ENCODE measurements at regions not wholly inside any gene's neighbourhood (a gene's known extent, or its start where the extent isn't known, plus 50 kb on each side); places are given as distances from the start of the nearest gene placed in this dataset.

DNA sequence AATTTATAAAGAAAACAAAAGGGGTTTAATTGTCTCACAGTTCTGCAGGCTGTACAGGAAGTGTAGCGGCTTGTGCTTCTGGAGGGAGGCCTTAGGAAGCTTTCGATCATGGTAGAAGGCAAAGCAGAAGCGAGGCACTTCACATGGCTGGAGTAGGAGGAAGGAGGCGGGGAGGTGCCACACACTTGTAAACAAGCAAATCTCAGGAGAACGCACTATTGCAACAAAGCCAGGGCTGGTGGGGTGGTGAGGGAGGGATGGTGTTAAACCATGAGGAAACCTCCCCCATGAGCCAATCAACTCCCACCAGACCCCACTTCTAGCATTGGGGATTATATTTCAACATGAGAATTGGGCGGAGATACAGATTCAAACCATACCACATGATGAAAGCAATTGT, 1116.3 kb downstream of the FAT4 start:
- no peak overlapping the region for H3K27ac ChIP-seq (replicated peaks)
- DNase-seq (ENCODE audit: low read depth in 1 of 2, low spot score in 1 of 2), result no peak
- no peak overlapping the region for H3K4me3 ChIP-seq (replicated peaks; ENCODE audit: insufficient read depth, low read length)
- H3K27me3 ChIP-seq (ENCODE audit: insufficient read depth, poor library complexity, severe bottlenecking), result no peaks in the 10 kb centered on the region
- TF ChIP-seq POLR2AphosphoS5 (IDR thresholded peaks at IDR 0.05; ENCODE audit: low read depth), result no peak
- TF ChIP-seq CTCF (IDR thresholded peaks at IDR 0.05; ENCODE audit: insufficient read depth, low read length), result no peak
- no peak for TF ChIP-seq SPI1 (IDR thresholded peaks at IDR 0.05; ENCODE audit: borderline replicate concordance, low read depth)
- TF ChIP-seq GABPA (IDR thresholded peaks at IDR 0.05; ENCODE audit: low read depth), result no peak
- TF ChIP-seq, protein P1, sequence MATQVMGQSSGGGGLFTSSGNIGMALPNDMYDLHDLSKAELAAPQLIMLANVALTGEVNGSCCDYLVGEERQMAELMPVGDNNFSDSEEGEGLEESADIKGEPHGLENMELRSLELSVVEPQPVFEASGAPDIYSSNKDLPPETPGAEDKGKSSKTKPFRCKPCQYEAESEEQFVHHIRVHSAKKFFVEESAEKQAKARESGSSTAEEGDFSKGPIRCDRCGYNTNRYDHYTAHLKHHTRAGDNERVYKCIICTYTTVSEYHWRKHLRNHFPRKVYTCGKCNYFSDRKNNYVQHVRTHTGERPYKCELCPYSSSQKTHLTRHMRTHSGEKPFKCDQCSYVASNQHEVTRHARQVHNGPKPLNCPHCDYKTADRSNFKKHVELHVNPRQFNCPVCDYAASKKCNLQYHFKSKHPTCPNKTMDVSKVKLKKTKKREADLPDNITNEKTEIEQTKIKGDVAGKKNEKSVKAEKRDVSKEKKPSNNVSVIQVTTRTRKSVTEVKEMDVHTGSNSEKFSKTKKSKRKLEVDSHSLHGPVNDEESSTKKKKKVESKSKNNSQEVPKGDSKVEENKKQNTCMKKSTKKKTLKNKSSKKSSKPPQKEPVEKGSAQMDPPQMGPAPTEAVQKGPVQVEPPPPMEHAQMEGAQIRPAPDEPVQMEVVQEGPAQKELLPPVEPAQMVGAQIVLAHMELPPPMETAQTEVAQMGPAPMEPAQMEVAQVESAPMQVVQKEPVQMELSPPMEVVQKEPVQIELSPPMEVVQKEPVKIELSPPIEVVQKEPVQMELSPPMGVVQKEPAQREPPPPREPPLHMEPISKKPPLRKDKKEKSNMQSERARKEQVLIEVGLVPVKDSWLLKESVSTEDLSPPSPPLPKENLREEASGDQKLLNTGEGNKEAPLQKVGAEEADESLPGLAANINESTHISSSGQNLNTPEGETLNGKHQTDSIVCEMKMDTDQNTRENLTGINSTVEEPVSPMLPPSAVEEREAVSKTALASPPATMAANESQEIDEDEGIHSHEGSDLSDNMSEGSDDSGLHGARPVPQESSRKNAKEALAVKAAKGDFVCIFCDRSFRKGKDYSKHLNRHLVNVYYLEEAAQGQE (IDR thresholded peaks at IDR 0.05; ENCODE audit: insufficient replicate concordance, low read depth), result no peak

DNA sequence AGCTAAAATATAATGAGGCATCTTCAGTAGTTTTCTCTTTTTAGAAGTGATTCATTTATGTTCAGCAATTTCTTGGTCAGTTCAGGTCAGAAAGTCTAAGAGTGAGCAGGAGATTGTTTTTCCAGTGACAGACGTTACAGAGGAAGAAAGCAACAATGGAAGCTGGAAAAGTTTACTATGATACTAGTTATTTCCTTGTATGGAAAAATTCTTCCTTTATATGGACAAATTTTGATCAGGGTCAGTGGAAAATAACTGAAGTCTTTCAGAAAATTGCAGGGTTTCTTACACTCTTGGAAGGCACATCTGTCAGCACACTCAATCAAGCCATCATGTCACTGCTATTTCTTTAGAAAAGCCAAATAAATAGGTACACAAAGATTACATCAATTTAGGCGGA, 1120.7 kb downstream of the FAT4 start:
- H3K27me3 ChIP-seq (ENCODE audit: insufficient read depth, poor library complexity, severe bottlenecking), result no peaks in the 10 kb centered on the region
- H3K4me3 ChIP-seq (replicated peaks; ENCODE audit: insufficient read depth, low read length), result no peak overlapping the region
- no peak overlapping the region for H3K27ac ChIP-seq (replicated peaks)
- TF ChIP-seq POLR2AphosphoS5 (IDR thresholded peaks at IDR 0.05; ENCODE audit: low read depth), result no peak
- TF ChIP-seq CTCF (IDR thresholded peaks at IDR 0.05; ENCODE audit: insufficient read depth, low read length), result no peak
- TF ChIP-seq GABPA (IDR thresholded peaks at IDR 0.05; ENCODE audit: low read depth), result no peak
- no peak for TF ChIP-seq SPI1 (IDR thresholded peaks at IDR 0.05; ENCODE audit: borderline replicate concordance, low read depth)
- TF ChIP-seq, protein P1 (IDR thresholded peaks at IDR 0.05; ENCODE audit: insufficient replicate concordance, low read depth), result no peak
- no peak for DNase-seq (ENCODE audit: low read depth in 1 of 2, low spot score in 1 of 2)

- no peaks in the 10 kb centered on the region for H3K27me3 ChIP-seq (ENCODE audit: insufficient read depth, poor library complexity, severe bottlenecking)
- no peak overlapping the region for H3K4me3 ChIP-seq (replicated peaks; ENCODE audit: insufficient read depth, low read length)
- TF ChIP-seq CTCF (IDR thresholded peaks at IDR 0.05; ENCODE audit: insufficient read depth, low read length), result no peak
- TF ChIP-seq, protein P1 (IDR thresholded peaks at IDR 0.05; ENCODE audit: insufficient replicate concordance, low read depth), result no peak
- no peak for TF ChIP-seq POLR2AphosphoS5 (IDR thresholded peaks at IDR 0.05; ENCODE audit: low read depth)
- no peak for TF ChIP-seq SPI1 (IDR thresholded peaks at IDR 0.05; ENCODE audit: borderline replicate concordance, low read depth)
- TF ChIP-seq GABPA (IDR thresholded peaks at IDR 0.05; ENCODE audit: low read depth), result no peak
- no peak for DNase-seq (ENCODE audit: low read depth in 1 of 2, low spot score in 1 of 2)
- H3K27ac ChIP-seq (replicated peaks), result no peak overlapping the region
Measured at GRCh38 chr4:126440297-126440696, 1125.5 kb downstream of the FAT4 start.

Data from HL-60 (cell line).